Brain microvascular endothelial cell (primary cell): ENCODE measurements at regions not wholly inside any gene's neighbourhood (a gene's known extent, or its start where the extent isn't known, plus 50 kb on each side); places are given as distances from the start of the nearest gene placed in this dataset.

Source experiments
- DNase-seq: peaks from one replicate; pipeline ENCODE4 v3.0.0-alpha.2; 2020
- H3K27ac ChIP-seq: fragments of 250-450 bp; sonication (Bioruptor Pico); 2 replicates; pipeline ENCODE4 v1.5.1; 2020; ENCODE audit warnings: mild to moderate bottlenecking, moderate library complexity
- H3K27me3 ChIP-seq: fragments of 250-450 bp; sonication (Bioruptor Pico); replicated peaks from 2 replicates; pipeline ENCODE4 v1.5.1; 2020; ENCODE audit warnings: mild to moderate bottlenecking
- H3K36me3 ChIP-seq: fragments of 250-450 bp; sonication (Bioruptor Pico); replicated peaks from 2 replicates; pipeline ENCODE4 v1.5.1; 2020; ENCODE audit warnings: mild to moderate bottlenecking
- H3K4me3 ChIP-seq: 2 replicates; pipeline ENCODE4 v1.5.1; 2011; ENCODE audit warnings: low read depth, mild to moderate bottlenecking, control low read depth, low read length, moderate library complexity
- in situ Hi-C: cut with HindIII; loops from 2 replicates; pipeline ENCODE4 v1.10.0; 2017; ENCODE audit warnings: low sequenced_read_pairs, low pct_ligation_motif_present
- TF ChIP-seq, protein P1 (sequence below): IDR thresholded peaks from 2 replicates; pipeline ENCODE4 v1.5.1; 2011; ENCODE audit warnings: low read depth, mild to moderate bottlenecking, moderate library complexity, low read length, control low read depth, inconsistent platforms; ENCODE audit errors: missing control alignments

DNA sequence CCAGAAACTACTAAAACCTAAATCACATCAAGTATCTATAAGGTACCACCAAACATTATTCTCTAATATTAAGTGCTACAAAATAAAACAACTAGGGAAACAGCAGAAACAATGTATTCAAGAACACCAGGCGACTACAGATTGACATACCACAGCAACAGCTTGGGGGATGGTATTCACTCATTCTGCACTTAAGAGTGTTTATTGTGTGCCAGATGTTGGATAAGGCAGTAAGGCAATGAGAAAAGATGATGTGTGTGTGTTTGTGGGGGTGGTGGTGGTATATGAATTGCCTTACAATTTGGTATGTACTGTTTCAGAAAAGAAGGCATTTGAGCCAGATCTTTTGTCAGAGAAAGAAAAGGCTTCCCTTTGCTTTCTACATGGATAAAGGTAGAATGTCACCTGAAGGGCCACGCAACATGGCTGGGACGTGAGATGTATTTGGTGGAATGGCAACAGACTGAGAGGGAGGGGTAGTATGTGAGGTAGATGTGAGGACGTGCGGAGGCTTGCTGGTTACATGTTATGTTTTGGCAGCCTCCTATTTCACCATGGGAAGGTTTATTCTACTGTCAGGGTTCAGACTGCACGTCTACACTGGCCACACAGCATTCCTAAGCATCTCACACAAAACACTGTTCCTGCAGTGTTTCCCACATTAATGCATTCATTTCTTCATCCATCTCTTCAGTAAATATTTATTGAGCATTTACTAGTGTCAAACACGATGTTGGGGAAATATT is 300.7 kb downstream of the KLF12 start:
- TF ChIP-seq, protein P1, sequence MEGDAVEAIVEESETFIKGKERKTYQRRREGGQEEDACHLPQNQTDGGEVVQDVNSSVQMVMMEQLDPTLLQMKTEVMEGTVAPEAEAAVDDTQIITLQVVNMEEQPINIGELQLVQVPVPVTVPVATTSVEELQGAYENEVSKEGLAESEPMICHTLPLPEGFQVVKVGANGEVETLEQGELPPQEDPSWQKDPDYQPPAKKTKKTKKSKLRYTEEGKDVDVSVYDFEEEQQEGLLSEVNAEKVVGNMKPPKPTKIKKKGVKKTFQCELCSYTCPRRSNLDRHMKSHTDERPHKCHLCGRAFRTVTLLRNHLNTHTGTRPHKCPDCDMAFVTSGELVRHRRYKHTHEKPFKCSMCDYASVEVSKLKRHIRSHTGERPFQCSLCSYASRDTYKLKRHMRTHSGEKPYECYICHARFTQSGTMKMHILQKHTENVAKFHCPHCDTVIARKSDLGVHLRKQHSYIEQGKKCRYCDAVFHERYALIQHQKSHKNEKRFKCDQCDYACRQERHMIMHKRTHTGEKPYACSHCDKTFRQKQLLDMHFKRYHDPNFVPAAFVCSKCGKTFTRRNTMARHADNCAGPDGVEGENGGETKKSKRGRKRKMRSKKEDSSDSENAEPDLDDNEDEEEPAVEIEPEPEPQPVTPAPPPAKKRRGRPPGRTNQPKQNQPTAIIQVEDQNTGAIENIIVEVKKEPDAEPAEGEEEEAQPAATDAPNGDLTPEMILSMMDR = no peak
- Histone ChIP-seq H3K4me3 (no peak overlapping the region), H3K27me3 (no peaks in the 10 kb centered on the region), H3K27ac (no peak overlapping the region), H3K36me3 (no peaks in the 10 kb centered on the region)
- in situ Hi-C loops = no loop called here
- DNase-seq = no peak

DNA sequence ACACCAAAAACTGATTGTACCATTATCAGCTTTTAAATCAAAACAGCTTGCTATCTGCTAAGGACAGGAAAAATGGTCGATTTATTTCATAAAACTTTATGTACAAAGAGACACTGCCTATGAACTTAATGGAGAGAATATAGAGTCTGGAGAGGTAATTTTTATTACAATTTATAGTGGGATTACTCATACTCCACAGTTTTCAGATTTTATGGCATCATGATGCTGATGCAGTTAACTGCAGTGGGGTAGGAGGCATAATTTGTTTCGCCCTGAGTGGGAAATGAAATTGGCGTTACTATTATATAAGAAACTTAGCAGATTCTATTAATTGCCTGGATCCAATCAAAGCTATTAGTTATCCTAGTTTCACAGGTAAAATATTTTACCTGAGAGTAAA is 301.4 kb downstream of the KLF12 start:
- Histone ChIP-seq H3K4me3 (no peak overlapping the region), H3K27me3 (no peaks in the 10 kb centered on the region), H3K36me3 (no peaks in the 10 kb centered on the region), H3K27ac (no peak overlapping the region)
- TF ChIP-seq, protein P1 = no peak
- in situ Hi-C loops = no loop called here
- DNase-seq = no peak

DNA sequence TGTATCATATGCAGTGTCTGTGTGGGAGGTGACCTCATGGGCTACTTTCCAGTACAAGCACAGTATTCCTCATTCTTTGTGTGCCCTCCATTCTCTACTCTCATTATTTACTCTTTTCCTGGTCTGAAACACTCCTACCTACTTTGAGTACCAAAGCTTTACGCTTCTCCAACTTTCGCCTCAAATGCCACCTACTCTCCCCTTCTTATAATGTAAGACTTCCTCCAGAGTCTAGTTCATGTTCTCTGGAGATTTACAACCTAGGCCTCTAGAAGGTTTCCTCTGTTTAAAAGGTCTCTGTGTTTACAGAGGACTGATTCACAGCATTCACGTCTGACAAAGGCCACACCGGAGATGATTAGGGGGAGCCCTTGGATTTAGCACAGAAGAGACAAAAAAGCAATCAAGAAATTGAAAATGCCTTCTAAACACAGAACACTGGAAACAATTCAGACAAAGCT is 302.0 kb downstream of the KLF12 start:
- no peaks in the 10 kb centered on the region for H3K36me3 ChIP-seq
- in situ Hi-C loops = no loop called here
- H3K27ac ChIP-seq = no peak overlapping the region
- no peak overlapping the region for H3K4me3 ChIP-seq
- H3K27me3 ChIP-seq = no peaks in the 10 kb centered on the region
- peak; percentile 16 for DNase-seq
- TF ChIP-seq, protein P1 = no peak

DNA sequence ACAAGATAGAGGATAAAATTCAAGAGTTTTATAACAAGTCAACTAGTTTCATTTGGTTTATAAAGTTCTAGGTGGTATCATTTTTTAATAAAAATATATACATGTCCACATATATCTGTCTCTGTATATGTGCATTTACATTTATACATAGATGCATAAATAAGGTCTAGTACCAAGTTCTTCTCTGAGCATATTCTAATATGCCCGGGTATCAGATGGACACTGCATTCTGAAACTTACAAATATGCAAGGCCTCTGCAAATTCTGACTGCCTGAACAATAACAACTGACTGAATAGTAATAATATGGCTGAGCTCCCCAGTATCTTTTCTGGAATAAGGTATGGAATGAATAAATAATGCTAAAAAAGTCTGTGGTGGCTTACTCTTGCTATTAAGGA is 304.8 kb downstream of the KLF12 start:
- TF ChIP-seq, protein P1 = no peak
- no peak for DNase-seq
- in situ Hi-C loops = no loop called here
- Histone ChIP-seq H3K27ac (no peak overlapping the region), H3K36me3 (no peaks in the 10 kb centered on the region), H3K4me3 (no peak overlapping the region), H3K27me3 (no peaks in the 10 kb centered on the region)

DNA sequence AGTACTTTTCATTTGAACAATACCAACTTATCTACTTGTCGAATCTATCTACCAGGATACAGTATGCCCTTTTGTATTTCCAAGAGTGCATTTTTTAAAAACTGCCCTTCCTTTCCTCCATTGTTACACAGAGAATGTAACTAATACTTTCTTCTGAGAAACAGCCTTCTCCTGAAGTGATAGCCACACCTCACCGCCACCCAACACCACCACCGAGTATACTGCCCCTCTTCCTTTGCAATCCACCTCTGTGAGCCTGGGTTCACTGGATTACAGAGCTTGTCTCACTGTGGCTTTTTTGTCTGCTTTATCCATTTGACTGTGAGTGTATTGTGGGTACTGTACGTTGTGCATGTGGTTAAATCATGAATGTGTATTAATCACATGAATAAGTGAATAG is 305.4 kb downstream of the KLF12 start:
- H3K27ac ChIP-seq = no peak overlapping the region
- TF ChIP-seq, protein P1 = no peak
- H3K4me3 ChIP-seq = no peak overlapping the region
- no peak for DNase-seq
- H3K27me3 ChIP-seq = no peaks in the 10 kb centered on the region
- no peaks in the 10 kb centered on the region for H3K36me3 ChIP-seq
- in situ Hi-C loops = no loop called here

DNA sequence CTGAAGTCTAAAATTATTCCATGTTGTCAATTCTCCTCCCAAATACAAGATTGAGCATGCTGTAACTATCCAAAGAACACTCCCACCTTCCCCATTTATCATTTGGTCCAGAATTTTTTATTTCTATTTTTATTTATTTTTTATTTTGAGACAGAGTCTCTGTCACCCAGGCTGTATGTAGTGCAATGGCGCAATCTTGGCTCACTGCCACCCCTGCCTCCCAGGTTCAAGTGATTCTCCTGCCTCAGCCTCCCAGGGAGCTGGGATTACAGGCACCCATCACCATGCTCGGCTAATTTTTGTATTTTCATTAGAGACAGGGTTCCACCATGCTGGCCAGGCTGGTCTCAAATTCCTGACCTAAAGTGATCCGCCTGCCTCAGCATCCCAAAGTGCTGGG is 306.8 kb downstream of the KLF12 start:
- TF ChIP-seq, protein P1 = no peak
- in situ Hi-C loops = no loop called here
- no peak overlapping the region for H3K4me3 ChIP-seq
- no peak overlapping the region for H3K27ac ChIP-seq
- no peaks in the 10 kb centered on the region for H3K36me3 ChIP-seq
- H3K27me3 ChIP-seq = no peaks in the 10 kb centered on the region
- no peak for DNase-seq
